Omental fat pad (tissue), 3 donors: ENCODE measurements at regions not wholly inside any gene's neighbourhood (a gene's known extent, or its start where the extent isn't known, plus 50 kb on each side); places are given as distances from the start of the nearest gene placed in this dataset.

ENCODE experiments used
- ATAC-seq: fragments of 150-250 bp; one replicate; pipeline ENCODE4 v1.9.1; 2016; ENCODE audit warnings: mild to moderate bottlenecking, moderate library complexity; ENCODE audit not compliant: low FRiP score
- DNase-seq: peaks from one replicate; pipeline ENCODE4 v3.0.0-alpha.2; 2019; ENCODE audit warnings: low spot score
- CTCF ChIP-seq, 3 donors: fragments of 450-650 bp; IDR thresholded peaks; one replicate each; pipeline ENCODE4 v1.5.1; 2016 to 2017; ENCODE audit warnings: antibody characterized with exemption in 3 of 3, mild to moderate bottlenecking in 3 of 3, moderate library complexity in 2 of 3

- no peak for TF ChIP-seq CTCF (IDR thresholded peaks at IDR 0.05)
- DNase-seq (no peak), ATAC-seq (no peak)
These were observed 70.3 kb upstream of the ANO1 start for GRCh38 chr11:70007796-70008195.

- TF ChIP-seq CTCF (IDR thresholded peaks at IDR 0.05), result no peak
- DNase-seq (no peak), ATAC-seq (no peak)
These were observed 67.3 kb upstream of the ANO1 start for GRCh38 chr11:70010774-70011173.

- TF ChIP-seq CTCF (IDR thresholded peaks at IDR 0.05), result no peak
- DNase-seq, result no peak
- no peak for ATAC-seq
These were observed 65.9 kb upstream of the ANO1 start for GRCh38 chr11:70012134-70012733.

GRCh38 chr11:70014291-70014690 is 63.8 kb upstream of the ANO1 start:
- TF ChIP-seq CTCF (IDR thresholded peaks at IDR 0.05), result no peak
- DNase-seq (no peak), ATAC-seq (no peak)

- ATAC-seq (no peak), DNase-seq (no peak)
- TF ChIP-seq CTCF (IDR thresholded peaks at IDR 0.05), result no peak
These were observed 61.3 kb upstream of the ANO1 start for GRCh38 chr11:70016666-70017367.

- no peak for TF ChIP-seq CTCF (IDR thresholded peaks at IDR 0.05)
- no peak for ATAC-seq
- no peak for DNase-seq
These were observed 59.3 kb upstream of the ANO1 start for GRCh38 chr11:70018816-70019215.

- TF ChIP-seq CTCF (IDR thresholded peaks at IDR 0.05), result no peak
- DNase-seq (no peak), ATAC-seq (no peak)
These were observed 58.5 kb upstream of the ANO1 start for GRCh38 chr11:70019576-70020011.
